Lower leg skin (tissue), 4 donors: ENCODE measurements at regions not wholly inside any gene's neighbourhood (a gene's known extent, or its start where the extent isn't known, plus 50 kb on each side); places are given as distances from the start of the nearest gene placed in this dataset.

Source experiments
- DNase-seq, 2 donors: peaks; one replicate each; pipeline ENCODE4 v3.0.0-alpha.2; 2019; ENCODE audit warnings: low spot score in 2 of 2
- H3K4me3 ChIP-seq: fragments of 200-600 bp; sonication (generic); 2 replicates; pipeline ENCODE4 v1.5.1; 2017; ENCODE audit warnings: mild to moderate bottlenecking, low read depth; ENCODE audit not compliant: poor library complexity, severe bottlenecking
- CTCF ChIP-seq, 3 donors: fragments of 450-650 bp; IDR thresholded peaks; one replicate each; pipeline ENCODE4 v1.5.1; 2016; ENCODE audit warnings: antibody characterized with exemption in 3 of 3, mild to moderate bottlenecking in 3 of 3, moderate library complexity in 2 of 3
- POLR2A ChIP-seq, 2 donors: fragments of 450-650 bp; IDR thresholded peaks; one replicate each; pipeline ENCODE4 v1.6.1; 2016 to 2017; ENCODE audit warnings: antibody characterized with exemption in 2 of 2, mild to moderate bottlenecking in 1 of 2, moderate library complexity in 1 of 2
- WGBS, 2 donors: methylation state at CpG; one replicate each; pipeline ENCODE4 v1.1.5; 2018; 5-methylcytosine and 5-hydroxymethylcytosine counted together
- intact Hi-C: fragments of 100-400 bp; cut with DNase I; formaldehyde crosslinking; loops from one replicate; pipeline ENCODE4 v1.15.0; 2023; ENCODE audit warnings: low total_unique reads

GRCh38 chr1:36621531-36621930 is 138.8 kb upstream of the CSF3R start:
- intact Hi-C loops = no loop called here
- no peak for TF ChIP-seq CTCF (IDR thresholded peaks at IDR 0.05)
- TF ChIP-seq POLR2A (IDR thresholded peaks at IDR 0.05) = no peak
- WGBS, 2 donors = 89 to 94% methylated on average over 2 of the region's 2 CpGs
- DNase-seq = no peak
- no peak overlapping the region for H3K4me3 ChIP-seq

- no peak overlapping the region for H3K4me3 ChIP-seq
- WGBS, 2 donors = 91% methylated on average over 5 of the region's 5 CpGs
- intact Hi-C loops = no loop called here
- no peak for TF ChIP-seq CTCF (IDR thresholded peaks at IDR 0.05)
- no peak for TF ChIP-seq POLR2A (IDR thresholded peaks at IDR 0.05)
- no peak for DNase-seq
Measured at GRCh38 chr1:36620142-36620541, 137.4 kb upstream of the CSF3R start.

GRCh38 chr1:36614991-36615390 is 132.3 kb upstream of the CSF3R start:
- 49 to 60% methylated on average over 6 of the region's 6 CpGs for WGBS, 2 donors

GRCh38 chr1:36614571-36614970 is 131.9 kb upstream of the CSF3R start:
- TF ChIP-seq POLR2A (IDR thresholded peaks at IDR 0.05) = no peak
- TF ChIP-seq CTCF (IDR thresholded peaks at IDR 0.05) = no peak
- intact Hi-C loops = no loop called here
- WGBS, 2 donors = 88 to 93% methylated on average over 3 of the region's 3 CpGs
- no peak for DNase-seq
- H3K4me3 ChIP-seq = no peak overlapping the region

More at GRCh38 chr1:36614991-36615390, 132.3 kb upstream of the CSF3R start:
- intact Hi-C loops = no loop called here
- TF ChIP-seq POLR2A (IDR thresholded peaks at IDR 0.05) (no peak), CTCF (IDR thresholded peaks at IDR 0.05) (no peak)
- DNase-seq = no peak
- no peak overlapping the region for H3K4me3 ChIP-seq

DNA sequence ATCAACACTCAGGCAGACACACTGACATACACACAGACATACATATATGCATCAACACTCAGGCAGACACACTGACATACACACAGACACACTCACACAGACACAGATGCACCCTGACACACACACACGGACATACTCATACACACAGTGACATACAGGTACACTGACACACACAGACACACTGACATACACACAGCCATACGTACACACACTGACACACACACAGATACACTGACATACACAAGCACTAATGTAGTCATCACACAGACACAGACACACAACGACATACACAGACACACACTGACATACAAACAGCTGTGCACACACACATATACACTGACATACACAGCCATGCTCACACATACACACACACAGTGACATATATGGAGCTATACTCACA is 131.0 kb upstream of the CSF3R start:
- intact Hi-C loops = no loop called here
- no peak overlapping the region for H3K4me3 ChIP-seq
- no peak for TF ChIP-seq POLR2A (IDR thresholded peaks at IDR 0.05)
- TF ChIP-seq CTCF (IDR thresholded peaks at IDR 0.05) = no peak
- DNase-seq = no peak
- WGBS, 2 donors = 81 to 87% methylated on average over 3 of the region's 3 CpGs

GRCh38 chr1:36612881-36613280 is 130.2 kb upstream of the CSF3R start:
- H3K4me3 ChIP-seq = no peak overlapping the region
- no peak for DNase-seq
- 38 to 42% methylated on average over 8 of the region's 8 CpGs for WGBS, 2 donors
- no peak for TF ChIP-seq CTCF (IDR thresholded peaks at IDR 0.05)
- intact Hi-C loops = no loop called here
